ENCODE measurements at regions not wholly inside any gene's neighbourhood (a gene's known extent, or its start where the extent isn't known, plus 50 kb on each side); places are given as distances from the start of the nearest gene placed in this dataset.

DNA sequence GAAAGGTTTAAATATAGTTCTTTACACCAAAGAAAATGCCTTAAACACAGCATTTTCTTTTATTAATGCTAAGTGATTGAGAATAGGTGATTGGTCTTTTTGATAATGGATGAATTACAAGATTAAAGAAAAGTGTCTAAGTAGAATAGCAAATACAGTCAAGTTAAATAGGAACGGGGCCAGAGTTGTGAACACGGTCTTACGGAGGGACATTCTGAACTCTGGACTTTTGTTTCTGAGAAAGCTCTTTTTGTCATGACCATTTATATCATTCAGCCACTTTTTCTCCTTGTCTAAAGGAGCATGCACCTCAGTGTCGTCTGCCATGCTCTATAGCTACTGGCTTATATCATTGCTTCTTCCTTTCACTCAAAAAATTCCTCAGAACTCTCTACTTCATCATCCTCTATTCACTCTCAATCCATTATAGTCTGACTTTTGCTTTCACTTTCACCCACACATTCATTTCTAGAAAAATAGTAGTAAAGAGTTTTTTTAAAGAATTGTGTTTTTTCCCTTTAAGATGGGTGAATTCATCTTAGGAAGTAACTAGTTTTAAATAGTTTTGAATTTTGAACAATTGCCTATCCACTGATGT, 263.0 kb upstream of the FBXL7 start:
- Histone ChIP-seq H4K20me1 (ENCODE audit: control insufficient read depth, extremely low read depth, insufficient read depth, low read length) (no peaks in the 10 kb centered on the region), H3K27me3 (ENCODE audit: control insufficient read depth, insufficient read depth, low read length) (no peaks in the 10 kb centered on the region), H3K9ac (ENCODE audit: insufficient read depth, low read length) (no peak overlapping the region), H3K36me3 (ENCODE audit: control insufficient read depth, insufficient read depth, low read length) (no peaks in the 10 kb centered on the region), H3K27ac (ENCODE audit: insufficient read depth, low read length) (no peak overlapping the region), H3K9me3 (ENCODE audit: control insufficient read depth, insufficient read depth, low read depth, low read length) (no peaks in the 10 kb centered on the region), H3K79me2 (ENCODE audit: control insufficient read depth, insufficient read depth, low read length) (no peaks in the 10 kb centered on the region), H3K4me3 (replicated peaks in 1 of 4; ENCODE audit: control extremely low read depth in 1 of 4, insufficient read depth in 1 of 4, low read depth in 3 of 4, low read length in 4 of 4) (peak overlapping the region in 3 of 4 experiments; percentile 9 to 38 (median 10)), H2AFZ (ENCODE audit: low read length) (peak overlapping the region; percentile 77), H3K4me1 (ENCODE audit: control insufficient read depth, extremely low read depth, insufficient read depth, low read length) (no peaks in the 10 kb centered on the region), H3K4me2 (ENCODE audit: extremely low read depth, insufficient read depth, low read length) (peak overlapping the region; percentile 59)
- DNase-seq (ENCODE audit: low read depth in 2 of 2) = no peak
- TF ChIP-seq, protein P1, sequence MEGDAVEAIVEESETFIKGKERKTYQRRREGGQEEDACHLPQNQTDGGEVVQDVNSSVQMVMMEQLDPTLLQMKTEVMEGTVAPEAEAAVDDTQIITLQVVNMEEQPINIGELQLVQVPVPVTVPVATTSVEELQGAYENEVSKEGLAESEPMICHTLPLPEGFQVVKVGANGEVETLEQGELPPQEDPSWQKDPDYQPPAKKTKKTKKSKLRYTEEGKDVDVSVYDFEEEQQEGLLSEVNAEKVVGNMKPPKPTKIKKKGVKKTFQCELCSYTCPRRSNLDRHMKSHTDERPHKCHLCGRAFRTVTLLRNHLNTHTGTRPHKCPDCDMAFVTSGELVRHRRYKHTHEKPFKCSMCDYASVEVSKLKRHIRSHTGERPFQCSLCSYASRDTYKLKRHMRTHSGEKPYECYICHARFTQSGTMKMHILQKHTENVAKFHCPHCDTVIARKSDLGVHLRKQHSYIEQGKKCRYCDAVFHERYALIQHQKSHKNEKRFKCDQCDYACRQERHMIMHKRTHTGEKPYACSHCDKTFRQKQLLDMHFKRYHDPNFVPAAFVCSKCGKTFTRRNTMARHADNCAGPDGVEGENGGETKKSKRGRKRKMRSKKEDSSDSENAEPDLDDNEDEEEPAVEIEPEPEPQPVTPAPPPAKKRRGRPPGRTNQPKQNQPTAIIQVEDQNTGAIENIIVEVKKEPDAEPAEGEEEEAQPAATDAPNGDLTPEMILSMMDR (conservative IDR thresholded peaks at IDR 0.05 in 1 of 2, IDR thresholded peaks at IDR 0.05 in 1 of 2; ENCODE audit: low read depth in 1 of 2, low read length in 2 of 2) = no peak

DNA sequence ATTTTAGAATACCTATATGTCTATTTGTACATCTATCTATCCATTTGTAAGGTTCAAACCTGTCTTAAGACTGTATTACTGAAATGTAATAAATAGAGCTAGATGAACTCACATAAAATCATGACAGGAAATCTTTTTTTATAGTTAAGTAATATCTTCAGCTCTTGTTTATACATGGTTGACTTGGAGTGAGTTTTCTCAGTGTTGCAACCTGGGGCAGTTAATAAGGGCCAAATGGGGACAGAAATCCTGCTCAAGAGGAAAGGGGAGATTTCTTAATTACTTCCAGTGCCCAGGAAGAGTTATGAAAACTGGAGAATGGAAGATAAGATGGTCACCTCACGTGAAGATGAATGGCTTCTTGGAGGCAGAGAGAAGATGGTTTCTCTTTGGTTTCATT, 265.1 kb upstream of the FBXL7 start:
- H3K4me1 ChIP-seq (ENCODE audit: control insufficient read depth, extremely low read depth, insufficient read depth, low read length) = no peaks in the 10 kb centered on the region
- H2AFZ ChIP-seq (ENCODE audit: low read length) = no peak overlapping the region
- H3K79me2 ChIP-seq (ENCODE audit: control insufficient read depth, insufficient read depth, low read length) = no peaks in the 10 kb centered on the region
- no peak overlapping the region for H3K4me2 ChIP-seq (ENCODE audit: extremely low read depth, insufficient read depth, low read length)
- H3K36me3 ChIP-seq (ENCODE audit: control insufficient read depth, insufficient read depth, low read length) = no peaks in the 10 kb centered on the region
- no peaks in the 10 kb centered on the region for H3K9me3 ChIP-seq (ENCODE audit: control insufficient read depth, insufficient read depth, low read depth, low read length)
- no peak for DNase-seq (ENCODE audit: low read depth in 2 of 2)
- TF ChIP-seq EZH2 (IDR thresholded peaks at IDR 0.05; ENCODE audit: low read length, missing control alignments) = no peak
- TF ChIP-seq, protein P1 (conservative IDR thresholded peaks at IDR 0.05 in 1 of 2, IDR thresholded peaks at IDR 0.05 in 1 of 2; ENCODE audit: low read depth in 1 of 2, low read length in 2 of 2) = no peak
- H3K27ac ChIP-seq (ENCODE audit: insufficient read depth, low read length) = no peak overlapping the region
- no peaks in the 10 kb centered on the region for H3K27me3 ChIP-seq (ENCODE audit: control insufficient read depth, insufficient read depth, low read length)
- no peak overlapping the region for H3K4me3 ChIP-seq (replicated peaks in 1 of 4; ENCODE audit: control extremely low read depth in 1 of 4, insufficient read depth in 1 of 4, low read depth in 3 of 4, low read length in 4 of 4)
- H3K9ac ChIP-seq (ENCODE audit: insufficient read depth, low read length) = no peak overlapping the region
- no peaks in the 10 kb centered on the region for H4K20me1 ChIP-seq (ENCODE audit: control insufficient read depth, extremely low read depth, insufficient read depth, low read length)

DNA sequence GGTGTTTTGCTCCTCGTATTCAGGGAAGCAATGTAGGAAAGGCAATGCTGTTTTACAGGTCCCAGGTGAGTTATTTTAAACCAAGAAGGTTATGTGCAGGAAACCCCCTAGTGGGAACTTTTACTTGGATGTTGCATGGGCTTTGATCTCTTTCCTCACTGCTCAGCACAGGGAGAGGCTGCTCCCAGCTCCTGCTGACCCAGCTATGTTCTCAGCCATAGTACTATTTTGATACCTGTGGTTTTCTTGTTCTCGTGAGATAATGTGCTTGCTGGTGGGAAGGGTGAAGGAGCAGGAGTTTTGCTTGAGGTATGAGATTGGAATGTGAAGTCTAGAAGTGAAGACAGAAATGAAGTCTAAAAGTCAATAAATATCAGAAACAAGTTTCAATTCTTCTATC, 265.6 kb upstream of the FBXL7 start:
- no peaks in the 10 kb centered on the region for H3K36me3 ChIP-seq (ENCODE audit: control insufficient read depth, insufficient read depth, low read length)
- no peak overlapping the region for H3K9ac ChIP-seq (ENCODE audit: insufficient read depth, low read length)
- H3K79me2 ChIP-seq (ENCODE audit: control insufficient read depth, insufficient read depth, low read length) = no peaks in the 10 kb centered on the region
- no peak for DNase-seq (ENCODE audit: low read depth in 2 of 2)
- no peak overlapping the region for H2AFZ ChIP-seq (ENCODE audit: low read length)
- no peak for TF ChIP-seq EZH2 (IDR thresholded peaks at IDR 0.05; ENCODE audit: low read length, missing control alignments)
- TF ChIP-seq, protein P1 (conservative IDR thresholded peaks at IDR 0.05 in 1 of 2, IDR thresholded peaks at IDR 0.05 in 1 of 2; ENCODE audit: low read depth in 1 of 2, low read length in 2 of 2) = no peak
- H3K4me3 ChIP-seq (replicated peaks in 1 of 4; ENCODE audit: control extremely low read depth in 1 of 4, insufficient read depth in 1 of 4, low read depth in 3 of 4, low read length in 4 of 4) = no peak overlapping the region
- no peak overlapping the region for H3K27ac ChIP-seq (ENCODE audit: insufficient read depth, low read length)
- H3K4me2 ChIP-seq (ENCODE audit: extremely low read depth, insufficient read depth, low read length) = no peak overlapping the region
- no peaks in the 10 kb centered on the region for H4K20me1 ChIP-seq (ENCODE audit: control insufficient read depth, extremely low read depth, insufficient read depth, low read length)
- H3K27me3 ChIP-seq (ENCODE audit: control insufficient read depth, insufficient read depth, low read length) = no peaks in the 10 kb centered on the region
- no peaks in the 10 kb centered on the region for H3K4me1 ChIP-seq (ENCODE audit: control insufficient read depth, extremely low read depth, insufficient read depth, low read length)
- no peaks in the 10 kb centered on the region for H3K9me3 ChIP-seq (ENCODE audit: control insufficient read depth, insufficient read depth, low read depth, low read length)
